Activated T-cell treated with anti-CD3 and anti-CD28 coated beads, Interleukin-2, amount 50 U/mL, for 24 hours (primary cell): ENCODE measurements at regions not wholly inside any gene's neighbourhood (a gene's known extent, or its start where the extent isn't known, plus 50 kb on each side); places are given as distances from the start of the nearest gene placed in this dataset.
A peak's percentile ranks its signal among the peaks of the same experiment; 100 is the strongest.

ENCODE experiments used
- DNase-seq: peaks from one replicate; pipeline ENCODE4 v3.0.0-alpha.2; 2020
- H3K27ac Mint-ChIP-seq: 2 replicates; pipeline ENCODE4 v1.8.0; 2020; ENCODE audit warnings: mild to moderate bottlenecking, mixed read lengths
- H3K27me3 Mint-ChIP-seq: 2 replicates; pipeline ENCODE4 v1.8.0; 2020; ENCODE audit warnings: mixed read lengths
- H3K36me3 Mint-ChIP-seq: 2 replicates; pipeline ENCODE4 v1.8.0; 2020; ENCODE audit warnings: low read depth, mixed read lengths
- H3K4me1 Mint-ChIP-seq: 2 replicates; pipeline ENCODE4 v1.8.0; 2020; ENCODE audit warnings: low read depth, mixed read lengths
- H3K4me3 Mint-ChIP-seq: 2 replicates; pipeline ENCODE4 v1.8.0; 2020; ENCODE audit warnings: mild to moderate bottlenecking, moderate library complexity, mixed read lengths
- H3K9me3 Mint-ChIP-seq: 2 replicates; pipeline ENCODE4 v1.8.0; 2020; ENCODE audit warnings: mixed read lengths

GRCh38 chr18:23387265-23387664 is 65.8 kb upstream of the RIOK3 start:
- Mint-ChIP-seq H3K27me3 (no peaks in the 10 kb centered on the region), H3K9me3 (no peaks in the 10 kb centered on the region), H3K36me3 (peaks cover 16% of the 10 kb centered on the region), H3K27ac (no peak overlapping the region), H3K4me3 (no peak overlapping the region), H3K4me1 (peaks cover 16% of the 10 kb centered on the region)
- DNase-seq = no peak

- Mint-ChIP-seq H3K4me3 (no peak overlapping the region), H3K4me1 (peaks cover 16% of the 10 kb centered on the region), H3K9me3 (no peaks in the 10 kb centered on the region), H3K27me3 (no peaks in the 10 kb centered on the region), H3K27ac (no peak overlapping the region), H3K36me3 (peaks cover 12% of the 10 kb centered on the region)
- no peak for DNase-seq
Observed at GRCh38 chr18:23388357-23388756, 64.7 kb upstream of the RIOK3 start.

GRCh38 chr18:23391156-23391555 is 61.9 kb upstream of the RIOK3 start:
- Mint-ChIP-seq H3K27me3 (no peaks in the 10 kb centered on the region), H3K36me3 (peaks cover 15% of the 10 kb centered on the region), H3K9me3 (no peaks in the 10 kb centered on the region), H3K27ac (no peak overlapping the region), H3K4me1 (no peaks in the 10 kb centered on the region), H3K4me3 (no peak overlapping the region)
- DNase-seq = no peak

GRCh38 chr18:23397907-23398306 is 55.2 kb upstream of the RIOK3 start:
- peak overlapping the region; percentile 26 for H3K27ac Mint-ChIP-seq

GRCh38 chr18:23398401-23398800 is 54.7 kb upstream of the RIOK3 start:
- Mint-ChIP-seq H3K36me3 (peaks cover 16% of the 10 kb centered on the region), H3K27me3 (no peaks in the 10 kb centered on the region), H3K27ac (no peak overlapping the region), H3K4me1 (peaks cover 23% of the 10 kb centered on the region), H3K4me3 (no peak overlapping the region), H3K9me3 (no peaks in the 10 kb centered on the region)
- no peak for DNase-seq

More at GRCh38 chr18:23397907-23398306, 55.2 kb upstream of the RIOK3 start:
- H3K4me3 Mint-ChIP-seq = no peak overlapping the region
- no peaks in the 10 kb centered on the region for H3K27me3 Mint-ChIP-seq
- H3K9me3 Mint-ChIP-seq = no peaks in the 10 kb centered on the region
- peaks cover 23% of the 10 kb centered on the region for H3K4me1 Mint-ChIP-seq
- no peak for DNase-seq
- peaks cover 13% of the 10 kb centered on the region for H3K36me3 Mint-ChIP-seq

GRCh38 chr18:23399067-23399466 is 54.0 kb upstream of the RIOK3 start:
- Mint-ChIP-seq H3K27ac (no peak overlapping the region), H3K9me3 (no peaks in the 10 kb centered on the region), H3K36me3 (peaks cover 17% of the 10 kb centered on the region), H3K27me3 (no peaks in the 10 kb centered on the region), H3K4me3 (no peak overlapping the region), H3K4me1 (peaks cover 23% of the 10 kb centered on the region)
- no peak for DNase-seq

- Mint-ChIP-seq H3K4me1 (peaks cover 23% of the 10 kb centered on the region), H3K27ac (no peak overlapping the region), H3K9me3 (no peaks in the 10 kb centered on the region), H3K4me3 (no peak overlapping the region), H3K27me3 (no peaks in the 10 kb centered on the region), H3K36me3 (peaks cover 8% of the 10 kb centered on the region)
- no peak for DNase-seq
Observed at GRCh38 chr18:23400918-23401317, 52.2 kb upstream of the RIOK3 start.

GRCh38 chr18:23401400-23402347 is 51.4 kb upstream of the RIOK3 start:
- no peak for DNase-seq
- no peaks in the 10 kb centered on the region for H3K9me3 Mint-ChIP-seq

More at GRCh38 chr18:23401400-23402347, 51.4 kb upstream of the RIOK3 start:
- no peaks in the 10 kb centered on the region for H3K27me3 Mint-ChIP-seq
- peaks cover 7% of the 10 kb centered on the region for H3K36me3 Mint-ChIP-seq
- no peak overlapping the region for H3K4me3 Mint-ChIP-seq
- H3K4me1 Mint-ChIP-seq = peaks cover 23% of the 10 kb centered on the region
- H3K27ac Mint-ChIP-seq = no peak overlapping the region
